CD4-positive, alpha-beta T cell (primary cell): ENCODE measurements at regions not wholly inside any gene's neighbourhood (a gene's known extent, or its start where the extent isn't known, plus 50 kb on each side); places are given as distances from the start of the nearest gene placed in this dataset.

Experiments used
- ATAC-seq: fragments of 200-7000 bp; cut with Tn5 transposase; one replicate; pipeline ENCODE4 v1.10.0; 2022; ENCODE audit warnings: mild to moderate bottlenecking; ENCODE audit not compliant: poor library complexity
- CTCF ChIA-PET: fragments of 350-600 bp; sonication (Branson Sonifier 250); formaldehyde crosslinking; loops from one replicate; lab custom pipeline; 2021; ENCODE audit warnings: antibody characterized with exemption, inconsistent platforms; lab: Charles Lee
- POLR2A ChIA-PET: fragments of 350-600 bp; sonication (Branson Sonifier 250); formaldehyde crosslinking; loops from one replicate; lab custom pipeline; 2021; ENCODE audit warnings: antibody characterized with exemption, inconsistent platforms; lab: Charles Lee
- DNase-seq, 14 experiments: peaks; one replicate each; pipeline ENCODE4 v3.0.0-alpha.2; 2013 to 2020; ENCODE audit warnings: mixed read lengths in 2 of 14
- H3K27ac ChIP-seq, 2 donors: one replicate each; pipeline versions ENCODE4 v1.5.1 to v1.7.0; 2013; ENCODE audit warnings: low read length in 2 of 2, low read depth in 1 of 2, mild to moderate bottlenecking in 1 of 2
- H3K27me3 ChIP-seq, 2 experiments: 1 replicate in 1 of 2; 2 replicates in 1 of 2; pipeline versions ENCODE4 v1.6.1 to v1.7.0; 2013; ENCODE audit warnings: low read length in 2 of 2, control low read depth in 1 of 2, mild to moderate bottlenecking in 1 of 2, moderate library complexity in 1 of 2; ENCODE audit not compliant: insufficient read depth in 2 of 2, control insufficient read depth in 1 of 2
- H3K36me3 ChIP-seq: one replicate; pipeline ENCODE4 v1.6.1; 2013; ENCODE audit warnings: low read length, control low read depth; ENCODE audit not compliant: insufficient read depth
- H3K4me1 ChIP-seq: one replicate; pipeline ENCODE4 v1.6.1; 2013; ENCODE audit warnings: low read length, control low read depth; ENCODE audit not compliant: insufficient read depth
- H3K4me3 ChIP-seq: one replicate; pipeline ENCODE4 v1.5.1; 2013; ENCODE audit warnings: mild to moderate bottlenecking, low read length, moderate library complexity
- H3K9me3 ChIP-seq, 2 experiments: 1 replicate in 1 of 2; 2 replicates in 1 of 2; pipeline versions ENCODE4 v1.6.1 to v1.7.0; 2013; ENCODE audit warnings: low read length in 2 of 2, mild to moderate bottlenecking in 2 of 2, control low read depth in 1 of 2, moderate library complexity in 1 of 2; ENCODE audit not compliant: control insufficient read depth in 1 of 2, insufficient read depth in 1 of 2
- H3K27ac Mint-ChIP-seq: one replicate; pipeline ENCODE4 v1.8.0; 2020; ENCODE audit warnings: mixed read lengths
- H3K27me3 Mint-ChIP-seq: one replicate; pipeline ENCODE4 v1.8.0; 2021; ENCODE audit warnings: mixed read lengths
- H3K36me3 Mint-ChIP-seq: one replicate; pipeline ENCODE4 v1.8.0; 2021; ENCODE audit warnings: low read depth, mixed read lengths
- H3K4me1 Mint-ChIP-seq: one replicate; pipeline ENCODE4 v1.8.0; 2021; ENCODE audit warnings: low read depth, mixed read lengths
- H3K4me3 Mint-ChIP-seq: one replicate; pipeline ENCODE4 v1.8.0; 2020; ENCODE audit warnings: mild to moderate bottlenecking, mixed read lengths
- H3K9me3 Mint-ChIP-seq: one replicate; pipeline ENCODE4 v1.8.0; 2020; ENCODE audit warnings: mixed read lengths
- intact Hi-C, 2 experiments: fragments of 100-400 bp; cut with DNase I in 1 of 2; cut with micrococcal nuclease in 1 of 2; formaldehyde crosslinking; loops; one replicate each; pipeline versions ENCODE4 v1.15.1 to v1.9.0; 2023 to 2025; cut with DNase I, micrococcal nuclease
- TF ChIP-seq, protein P1 (sequence below): fragments of 200-600 bp; IDR thresholded peaks from one replicate; pipeline ENCODE4 v1.8.0; 2022; ENCODE audit warnings: antibody characterized with exemption, mild to moderate bottlenecking

GRCh38 chr10:62709200-62709599 is 95.3 kb upstream of the ADO start:
- no peak for ATAC-seq
- no peak overlapping the region for H3K27ac ChIP-seq
- Mint-ChIP-seq H3K36me3 (no peaks in the 10 kb centered on the region), H3K27ac (no peak overlapping the region), H3K27me3 (no peaks in the 10 kb centered on the region), H3K4me1 (no peaks in the 10 kb centered on the region), H3K4me3 (no peak overlapping the region), H3K9me3 (peaks cover 3% of the 10 kb centered on the region)
- ChIA-PET CTCF (interaction anchor here (0.6 kb wide), 1 partner anchor 101 kb away, joined by 3 read pairs; no protein-coding TSS in a partner anchor), POLR2A (no interaction called here)
- no peaks in the 10 kb centered on the region for H3K9me3 ChIP-seq
- no peak for DNase-seq
- intact Hi-C loops = no loop called here
- no peaks in the 10 kb centered on the region for H3K36me3 ChIP-seq
- H3K4me3 ChIP-seq = no peak overlapping the region
- no peaks in the 10 kb centered on the region for H3K4me1 ChIP-seq
- TF ChIP-seq, protein P1, sequence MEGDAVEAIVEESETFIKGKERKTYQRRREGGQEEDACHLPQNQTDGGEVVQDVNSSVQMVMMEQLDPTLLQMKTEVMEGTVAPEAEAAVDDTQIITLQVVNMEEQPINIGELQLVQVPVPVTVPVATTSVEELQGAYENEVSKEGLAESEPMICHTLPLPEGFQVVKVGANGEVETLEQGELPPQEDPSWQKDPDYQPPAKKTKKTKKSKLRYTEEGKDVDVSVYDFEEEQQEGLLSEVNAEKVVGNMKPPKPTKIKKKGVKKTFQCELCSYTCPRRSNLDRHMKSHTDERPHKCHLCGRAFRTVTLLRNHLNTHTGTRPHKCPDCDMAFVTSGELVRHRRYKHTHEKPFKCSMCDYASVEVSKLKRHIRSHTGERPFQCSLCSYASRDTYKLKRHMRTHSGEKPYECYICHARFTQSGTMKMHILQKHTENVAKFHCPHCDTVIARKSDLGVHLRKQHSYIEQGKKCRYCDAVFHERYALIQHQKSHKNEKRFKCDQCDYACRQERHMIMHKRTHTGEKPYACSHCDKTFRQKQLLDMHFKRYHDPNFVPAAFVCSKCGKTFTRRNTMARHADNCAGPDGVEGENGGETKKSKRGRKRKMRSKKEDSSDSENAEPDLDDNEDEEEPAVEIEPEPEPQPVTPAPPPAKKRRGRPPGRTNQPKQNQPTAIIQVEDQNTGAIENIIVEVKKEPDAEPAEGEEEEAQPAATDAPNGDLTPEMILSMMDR = no peak
- no peaks in the 10 kb centered on the region for H3K27me3 ChIP-seq

DNA sequence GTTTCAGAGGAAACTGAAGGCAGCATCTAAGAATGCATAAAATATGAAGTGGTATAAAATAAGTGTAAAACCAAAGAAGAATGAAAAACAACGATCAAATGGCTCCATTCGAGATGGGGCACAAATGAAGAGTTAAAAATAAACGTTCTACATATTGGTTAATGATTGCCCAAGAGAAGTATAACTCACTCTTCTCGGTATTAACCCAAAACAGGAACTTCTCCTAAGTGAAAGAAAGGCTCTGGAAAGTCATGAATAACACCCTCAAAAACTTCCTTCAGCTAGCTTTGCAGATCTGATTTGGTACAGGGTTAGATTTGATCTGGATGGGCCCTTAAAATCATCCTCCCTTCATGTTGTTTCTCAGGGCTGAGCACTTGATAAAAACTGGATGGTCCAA is 94.3 kb upstream of the ADO start:
- no peak overlapping the region for H3K4me3 ChIP-seq
- H3K9me3 ChIP-seq = no peaks in the 10 kb centered on the region
- no peaks in the 10 kb centered on the region for H3K36me3 Mint-ChIP-seq
- no peaks in the 10 kb centered on the region for H3K27me3 ChIP-seq
- no peak for ATAC-seq
- CTCF ChIA-PET = interaction anchor here (0.6 kb wide), 1 partner anchor 261 kb away, joined by 3 read pairs; no protein-coding TSS in a partner anchor
- TF ChIP-seq, protein P1 = no peak
- peaks cover 3% of the 10 kb centered on the region for H3K9me3 Mint-ChIP-seq
- no peaks in the 10 kb centered on the region for H3K27me3 Mint-ChIP-seq
- no peaks in the 10 kb centered on the region for H3K36me3 ChIP-seq
- no peak overlapping the region for H3K27ac ChIP-seq
- no peak overlapping the region for H3K4me3 Mint-ChIP-seq
- H3K27ac Mint-ChIP-seq = no peak overlapping the region
- no peak for DNase-seq
- intact Hi-C loops = no loop called here
- no peaks in the 10 kb centered on the region for H3K4me1 Mint-ChIP-seq
- H3K4me1 ChIP-seq = no peaks in the 10 kb centered on the region
- POLR2A ChIA-PET = no interaction called here

GRCh38 chr10:62715383-62715782 is 89.1 kb upstream of the ADO start:
- intact Hi-C loops = no loop called here
- H3K27ac ChIP-seq = no peak overlapping the region
- Mint-ChIP-seq H3K27me3 (no peaks in the 10 kb centered on the region), H3K9me3 (peaks cover 3% of the 10 kb centered on the region), H3K27ac (no peak overlapping the region), H3K4me1 (no peaks in the 10 kb centered on the region), H3K36me3 (no peaks in the 10 kb centered on the region), H3K4me3 (no peak overlapping the region)
- H3K9me3 ChIP-seq = no peaks in the 10 kb centered on the region
- no peak overlapping the region for H3K4me3 ChIP-seq
- H3K4me1 ChIP-seq = no peaks in the 10 kb centered on the region
- no peaks in the 10 kb centered on the region for H3K27me3 ChIP-seq
- POLR2A ChIA-PET = no interaction called here
- DNase-seq (no peak), ATAC-seq (no peak)
- TF ChIP-seq, protein P1 = no peak
- no peaks in the 10 kb centered on the region for H3K36me3 ChIP-seq
- CTCF ChIA-PET = no interaction called here
